WI38 (cell line): ENCODE measurements at regions not wholly inside any gene's neighbourhood (a gene's known extent, or its start where the extent isn't known, plus 50 kb on each side); places are given as distances from the start of the nearest gene placed in this dataset.
"Not testable (repeated sequence)": the region's sequence is repeated elsewhere in the genome, so short reads cannot be mapped to it uniquely, and the experiment has no call there.

ENCODE experiments used
- H3K4me3 ChIP-seq: 2 replicates; pipeline ENCODE4 v1.5.1; 2011; ENCODE audit warnings: low read depth, mild to moderate bottlenecking, control low read depth, low read length
- CTCF ChIP-seq: IDR thresholded peaks from 2 replicates; pipeline ENCODE4 v1.5.1; 2012; ENCODE audit warnings: low read depth, mild to moderate bottlenecking, control low read depth, low read length

- H3K4me3 ChIP-seq, result no peak overlapping the region
- TF ChIP-seq CTCF, result no peak
These were observed 214.8 kb downstream of the EMP1 start for GRCh38 chr12:13411287-13411686.

GRCh38 chr12:13405961-13406703, 209.6 kb downstream of the EMP1 start:
- no peak for TF ChIP-seq CTCF
- no peak overlapping the region for H3K4me3 ChIP-seq

GRCh38 chr12:13404631-13405473, 208.3 kb downstream of the EMP1 start:
- H3K4me3 ChIP-seq, result no peak overlapping the region; the same call in 1 of the 2 replicates
- no peak for TF ChIP-seq CTCF

GRCh38 chr12:13404111-13404628, 207.6 kb downstream of the EMP1 start:
- no peak for TF ChIP-seq CTCF
- H3K4me3 ChIP-seq, result no peak overlapping the region

GRCh38 chr12:13391375-13391774, 194.8 kb downstream of the EMP1 start:
- not testable (repeated sequence) for H3K4me3 ChIP-seq

GRCh38 chr12:13390918-13391317, 194.4 kb downstream of the EMP1 start:
- no peak for TF ChIP-seq CTCF
- no peak overlapping the region for H3K4me3 ChIP-seq

GRCh38 chr12:13390381-13390861, 193.9 kb downstream of the EMP1 start:
- H3K4me3 ChIP-seq, result no peak overlapping the region
- TF ChIP-seq CTCF, result no peak
